Astrocyte of the spinal cord (primary cell): ENCODE measurements at regions not wholly inside any gene's neighbourhood (a gene's known extent, or its start where the extent isn't known, plus 50 kb on each side); places are given as distances from the start of the nearest gene placed in this dataset.
"Not testable (repeated sequence)": the region's sequence is repeated elsewhere in the genome, so short reads cannot be mapped to it uniquely, and the experiment has no call there.

ENCODE experiments used
- DNase-seq: peaks from one replicate; pipeline ENCODE4 v3.0.0; 2011; ENCODE audit warnings: low read depth, low spot score
- H3K4me3 ChIP-seq: 2 replicates; pipeline ENCODE4 v1.5.1; 2011; ENCODE audit warnings: low read depth, mild to moderate bottlenecking, low read length, moderate library complexity
- CTCF ChIP-seq: IDR thresholded peaks from 2 replicates; pipeline ENCODE4 v1.5.1; 2012; ENCODE audit warnings: low read depth, mild to moderate bottlenecking, low read length, inconsistent platforms
- in situ Hi-C: cut with HindIII; loops from 2 replicates; pipeline ENCODE4 v1.10.0; 2017; ENCODE audit warnings: low sequenced_read_pairs

GRCh38 chr5:166786889-166787288 lies 1504.6 kb upstream of the WWC1 start:
- no peak overlapping the region for H3K4me3 ChIP-seq
- in situ Hi-C loops = no loop called here
- no peak for TF ChIP-seq CTCF
- no peak for DNase-seq

- no peak overlapping the region for H3K4me3 ChIP-seq
- in situ Hi-C loops = no loop called here
- TF ChIP-seq CTCF = no peak
- no peak for DNase-seq
Observed at GRCh38 chr5:166788050-166788449, 1503.4 kb upstream of the WWC1 start.

- H3K4me3 ChIP-seq = no peak overlapping the region
- in situ Hi-C loops = no loop called here
- no peak for DNase-seq
- TF ChIP-seq CTCF = no peak
Observed at GRCh38 chr5:166795756-166796155, 1495.7 kb upstream of the WWC1 start.

- DNase-seq = no peak
- TF ChIP-seq CTCF = no peak
Observed at GRCh38 chr5:166803058-166803457, 1488.4 kb upstream of the WWC1 start.

GRCh38 chr5:166804223-166804622 lies 1487.2 kb upstream of the WWC1 start:
- in situ Hi-C loops, DNase-seq: not testable (repeated sequence)

More at GRCh38 chr5:166803058-166803457, 1488.4 kb upstream of the WWC1 start:
- in situ Hi-C loops = no loop called here
- no peak overlapping the region for H3K4me3 ChIP-seq

GRCh38 chr5:166804693-166805092 lies 1486.8 kb upstream of the WWC1 start:
- in situ Hi-C loops, H3K4me3 ChIP-seq, DNase-seq: not testable (repeated sequence)

More at GRCh38 chr5:166804223-166804622, 1487.2 kb upstream of the WWC1 start:
- not testable (repeated sequence) for H3K4me3 ChIP-seq

- DNase-seq, H3K4me3 ChIP-seq, in situ Hi-C loops: not testable (repeated sequence)
Observed at GRCh38 chr5:166810093-166810658, 1481.3 kb upstream of the WWC1 start.

- no peak for DNase-seq
- no peak for TF ChIP-seq CTCF
- no peak overlapping the region for H3K4me3 ChIP-seq
- in situ Hi-C loops = no loop called here
Observed at GRCh38 chr5:166810721-166811120, 1480.7 kb upstream of the WWC1 start.
